HK-2 (cell line): ENCODE measurements at regions not wholly inside any gene's neighbourhood (a gene's known extent, or its start where the extent isn't known, plus 50 kb on each side); places are given as distances from the start of the nearest gene placed in this dataset.

ENCODE experiments used
- DNase-seq: peaks from one replicate; pipeline ENCODE4 v3.0.0-alpha.2; 2018; ENCODE audit not compliant: unreplicated experiment

DNA sequence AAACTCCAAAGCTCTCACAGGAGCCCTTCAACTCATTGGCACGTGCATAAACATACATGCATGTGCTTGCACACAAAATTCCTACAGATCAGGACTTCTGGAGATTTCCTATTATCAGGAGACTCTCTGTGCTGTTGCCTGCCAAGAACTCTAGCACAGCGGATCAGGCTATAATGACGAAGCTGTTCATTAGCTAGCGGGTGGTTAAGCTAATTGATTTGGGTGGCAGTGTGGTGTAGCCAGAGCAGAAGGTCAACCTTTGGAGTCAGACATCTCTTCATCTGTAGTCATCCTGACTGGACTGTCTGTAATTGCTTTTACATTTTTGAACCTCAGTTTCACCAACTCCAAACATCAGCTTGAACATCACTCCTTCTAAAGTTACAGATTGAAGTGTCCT, 69.0 kb downstream of the KIF2B start:
- no peak for DNase-seq

DNA sequence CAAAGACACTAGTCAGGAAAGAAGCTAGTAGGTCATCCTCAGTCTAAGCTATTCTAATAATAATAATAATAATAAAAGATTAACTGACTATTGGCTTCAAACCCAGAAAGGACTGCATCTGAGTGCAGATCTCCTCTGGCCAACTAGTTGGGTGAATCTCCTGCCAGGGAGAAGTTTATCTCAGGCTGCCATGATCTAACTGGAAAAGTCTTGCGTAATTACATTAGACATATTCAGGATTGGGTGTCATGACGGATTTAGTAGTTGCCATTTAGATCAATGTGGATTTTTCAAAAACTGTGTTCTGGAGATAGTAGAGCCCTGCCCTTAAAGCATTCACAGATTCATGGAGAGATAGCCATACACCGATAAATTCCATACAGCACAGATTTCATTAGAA, 69.5 kb downstream of the KIF2B start:
- DNase-seq: no peak

DNA sequence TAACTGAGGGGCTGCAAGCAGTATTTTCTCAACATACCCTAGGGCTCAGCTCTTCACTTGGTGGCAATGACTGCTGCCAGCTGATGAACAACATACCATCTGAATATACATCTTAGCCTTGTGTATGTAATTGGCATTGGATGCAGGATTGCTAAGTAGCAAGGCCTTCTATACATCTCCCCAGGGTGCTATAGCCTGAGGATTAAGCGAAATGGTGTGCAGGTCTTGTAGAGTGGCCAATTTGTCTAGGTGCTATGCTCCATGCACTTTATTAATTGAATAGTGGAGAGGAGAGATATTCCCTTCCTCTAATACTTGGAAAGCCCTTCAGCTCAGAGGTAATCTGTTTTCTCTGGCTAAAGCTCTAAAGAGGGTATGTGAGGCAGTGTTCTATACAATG, 71.9 kb downstream of the KIF2B start:
- no peak for DNase-seq

DNA sequence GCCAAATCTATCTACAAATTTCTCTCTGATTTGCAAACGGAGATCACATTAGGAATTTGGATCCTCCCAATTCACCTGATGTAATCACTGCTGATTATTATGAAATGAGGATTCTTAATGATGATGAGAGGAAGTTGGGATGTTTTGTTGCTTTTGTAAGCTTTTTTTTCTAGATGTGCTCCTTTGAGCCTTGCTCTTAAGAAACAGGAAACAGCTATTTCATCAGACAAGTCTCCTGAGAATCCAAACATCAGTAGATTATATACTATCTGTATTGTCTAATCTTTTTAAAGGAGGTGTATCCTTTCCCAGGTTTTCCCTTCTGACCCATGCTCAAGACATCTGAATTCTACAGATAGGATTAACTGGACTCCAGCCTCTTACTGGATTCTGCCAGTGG, 73.3 kb downstream of the KIF2B start:
- DNase-seq: no peak

DNA sequence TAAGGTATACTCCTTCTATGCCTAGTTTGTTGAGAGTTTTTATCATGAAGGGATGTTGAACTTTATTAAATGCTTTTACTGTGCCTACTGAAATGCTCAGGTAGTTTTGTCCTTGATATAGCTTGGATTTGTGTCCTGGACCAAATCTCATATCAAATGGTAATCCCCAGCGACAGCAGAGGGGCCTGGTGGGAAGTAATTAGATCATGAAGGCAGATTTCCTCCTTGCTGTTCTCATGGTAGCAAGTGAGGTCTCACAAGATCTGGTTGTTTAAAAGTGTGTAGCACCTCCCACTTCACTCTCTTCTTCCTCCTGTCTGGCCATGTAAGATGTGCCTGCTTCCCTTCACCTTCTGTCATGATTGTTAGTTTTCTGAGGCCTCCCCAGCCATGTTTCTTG, 78.2 kb downstream of the KIF2B start:
- no peak for DNase-seq

DNA sequence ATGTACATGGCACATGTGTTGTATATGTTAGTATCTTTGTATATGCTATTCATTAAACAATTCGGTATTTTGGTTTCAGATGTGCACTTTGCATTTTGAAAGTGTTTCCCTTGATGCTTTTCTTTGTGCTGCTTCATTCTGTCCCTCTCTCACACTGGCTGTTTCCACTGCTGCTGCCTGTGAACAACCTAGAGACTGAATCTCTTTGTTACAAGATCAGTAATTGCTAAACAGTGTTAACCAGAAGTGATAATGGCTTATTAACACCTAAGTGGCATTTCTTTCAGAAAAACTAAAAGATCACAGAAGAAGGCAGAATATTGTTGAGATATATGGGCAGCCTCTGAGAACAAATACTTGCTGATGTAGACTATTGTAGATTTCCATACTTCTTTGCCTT, 84.7 kb downstream of the KIF2B start:
- no peak for DNase-seq

DNA sequence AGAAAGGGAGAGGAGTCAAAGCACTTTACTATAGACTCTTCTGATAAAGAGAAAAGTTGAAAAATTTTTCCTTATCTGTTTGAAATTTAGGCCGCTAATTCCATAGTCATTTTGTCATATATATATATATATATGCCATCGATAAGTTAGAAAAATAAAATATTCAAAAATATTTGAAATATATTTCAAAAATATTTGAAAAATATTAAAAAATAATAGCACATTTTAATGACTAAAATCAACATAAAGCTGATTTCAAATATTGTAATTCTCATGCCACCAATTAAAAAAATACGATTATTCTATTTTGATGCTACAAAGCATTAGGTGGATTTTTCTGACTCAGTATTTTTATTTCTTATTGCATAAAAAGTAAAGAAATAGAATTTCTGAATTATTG, 87.1 kb downstream of the KIF2B start:
- DNase-seq: no peak

DNA sequence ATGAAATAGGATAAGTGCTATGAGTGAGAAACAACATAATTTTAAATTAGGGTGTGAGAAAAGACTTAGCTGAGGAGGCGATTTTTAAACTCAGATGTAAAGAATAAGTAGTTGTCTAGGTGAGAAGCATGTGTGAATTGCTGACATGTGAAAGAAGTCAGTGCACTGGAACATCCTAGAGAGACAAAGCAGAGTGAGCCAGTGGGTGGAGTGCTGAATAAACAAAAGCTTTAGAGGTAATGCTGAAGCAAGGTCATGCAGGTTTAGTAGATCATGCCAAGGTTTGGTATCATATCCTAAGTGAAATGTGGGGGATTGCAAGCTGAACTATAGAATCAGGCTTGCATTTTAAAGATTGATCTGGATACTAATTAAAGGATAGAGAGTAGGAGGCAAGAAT, 89.4 kb downstream of the KIF2B start:
- no peak for DNase-seq

DNA sequence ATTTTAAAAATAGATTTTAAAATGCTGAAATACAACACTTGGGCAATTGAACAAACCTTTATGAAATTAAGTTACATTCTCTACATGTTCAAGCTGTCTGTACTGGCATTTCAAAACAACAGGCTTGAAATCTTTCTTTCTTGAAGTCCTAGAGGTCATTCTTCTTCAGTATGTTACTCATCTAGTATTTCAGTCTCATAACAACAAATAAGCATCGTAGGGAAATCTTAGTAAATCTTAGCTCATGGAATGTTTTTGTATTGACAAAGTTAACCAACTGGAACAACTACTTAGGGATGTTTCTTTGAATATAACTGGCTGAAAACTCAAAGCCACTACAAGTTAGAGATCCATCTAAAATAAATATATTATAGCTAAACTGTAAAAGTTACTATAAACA, 96.6 kb downstream of the KIF2B start:
- no peak for DNase-seq

DNA sequence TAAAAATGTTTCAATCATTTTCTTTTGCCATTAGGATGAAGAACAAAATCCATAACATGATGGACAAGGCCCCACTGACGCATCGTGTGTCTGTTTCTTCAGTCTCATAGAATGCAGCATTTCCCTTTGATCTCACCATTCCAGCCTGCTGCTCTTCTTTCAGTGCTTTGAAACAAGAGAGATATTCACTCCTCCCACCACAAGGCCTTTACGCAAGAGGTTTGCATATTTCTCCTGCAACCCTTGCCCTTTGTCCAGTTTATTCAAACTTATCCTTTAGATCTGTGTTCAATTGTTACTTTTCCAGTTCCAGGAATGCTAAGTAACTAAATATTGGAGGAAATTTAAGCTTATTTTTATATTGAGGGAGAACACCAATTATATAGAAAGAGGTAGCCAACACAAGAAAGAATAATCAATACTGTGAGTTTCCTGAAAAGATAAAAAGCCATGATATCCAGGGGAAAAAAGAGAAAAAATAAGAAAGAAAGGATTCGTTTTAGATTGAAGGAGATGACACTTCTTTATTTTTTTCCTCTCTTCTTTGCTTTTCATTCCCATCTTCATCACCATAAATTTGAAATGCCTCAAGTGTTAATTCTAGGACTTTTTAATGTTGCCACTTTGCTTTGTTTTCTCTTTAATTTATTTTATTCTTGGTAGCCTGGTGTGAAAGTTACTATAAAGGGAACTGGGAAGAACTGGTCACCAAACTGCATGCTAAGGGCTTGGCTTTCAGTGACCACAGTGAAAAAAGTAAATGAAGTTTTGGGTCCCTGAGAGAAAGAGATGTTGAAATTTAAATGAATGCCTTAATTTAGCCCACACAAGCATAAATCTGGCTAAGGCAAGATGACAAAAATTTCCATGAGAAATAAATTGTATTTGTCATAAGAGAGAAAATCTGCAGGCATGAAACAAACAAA, 102.1 kb downstream of the KIF2B start:
- DNase-seq: no peak

DNA sequence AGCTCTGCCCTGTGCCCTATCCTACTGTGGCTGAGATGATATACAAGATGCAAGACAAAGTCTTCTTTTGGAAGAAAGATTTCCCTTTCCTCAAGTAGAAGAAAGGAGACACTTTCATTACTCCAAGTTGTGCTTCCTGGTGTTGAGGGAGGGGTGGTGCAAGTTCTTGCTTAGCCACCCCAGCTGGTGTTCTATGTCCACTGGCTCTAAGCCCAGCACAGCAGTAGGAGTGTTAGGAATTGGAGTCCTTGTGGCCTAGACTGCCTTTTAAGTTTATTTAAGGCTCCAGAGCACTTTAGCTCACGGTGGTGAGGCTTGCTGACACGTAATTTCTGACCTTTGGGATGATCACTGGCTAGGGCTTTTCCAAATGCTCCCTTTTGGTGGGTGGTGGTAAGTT, 109.7 kb downstream of the KIF2B start:
- no peak for DNase-seq

DNA sequence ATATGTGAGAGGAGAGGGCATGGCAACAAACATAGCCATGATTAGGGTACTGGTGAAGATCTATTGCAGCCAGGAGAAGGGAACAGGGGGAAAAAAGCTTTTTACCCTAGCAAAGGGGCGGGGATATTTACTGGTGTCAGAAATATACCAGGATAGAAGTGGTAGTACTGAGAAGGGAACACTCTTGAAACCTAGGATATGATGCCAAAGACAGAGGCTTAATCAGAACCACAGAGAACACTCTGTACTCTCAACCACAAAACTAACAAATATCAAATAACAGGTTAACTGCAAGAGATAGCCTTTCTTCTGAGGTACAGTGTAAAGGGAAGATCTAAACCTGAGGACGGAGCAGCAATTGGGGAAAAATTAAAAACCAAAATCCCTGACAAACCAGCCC, 112.2 kb downstream of the KIF2B start:
- DNase-seq: no peak

DNA sequence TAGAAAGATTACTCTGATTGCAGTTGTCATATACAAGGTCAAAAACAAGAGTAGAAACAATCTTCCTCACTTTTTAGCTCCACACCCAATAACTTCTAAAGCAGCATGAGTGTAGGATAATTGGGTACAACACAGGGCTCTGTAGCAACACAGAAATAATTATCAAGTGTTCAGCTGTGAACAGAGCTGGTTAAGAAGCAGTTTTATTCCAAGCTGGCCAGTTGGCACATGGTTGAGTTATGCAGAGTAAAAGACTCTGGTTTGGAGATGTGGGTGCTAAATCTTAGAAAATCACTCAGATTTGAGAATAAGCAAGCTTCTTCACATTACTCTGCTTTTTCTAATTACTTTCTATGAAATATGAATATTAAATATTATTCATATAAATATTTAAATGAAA, 118.5 kb downstream of the KIF2B start:
- DNase-seq: no peak

DNA sequence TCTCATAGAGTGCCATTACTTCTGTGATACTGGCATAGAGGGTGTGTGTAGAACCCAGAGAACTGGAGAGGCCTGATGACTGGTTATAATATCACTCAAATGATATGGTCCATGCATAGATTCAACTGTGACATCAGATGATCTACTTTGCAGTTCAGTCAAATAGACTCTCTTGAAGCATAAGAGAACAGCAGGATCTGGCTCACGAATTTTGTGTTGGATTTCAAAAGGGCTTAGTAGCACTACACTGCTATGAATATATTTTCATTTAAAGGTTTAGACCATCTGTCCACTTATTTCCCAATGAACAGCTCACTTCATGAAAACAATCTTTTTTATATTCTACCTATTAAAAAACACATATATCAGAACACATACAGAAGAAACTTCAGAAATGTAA, 119.7 kb downstream of the KIF2B start:
- DNase-seq: no peak

DNA sequence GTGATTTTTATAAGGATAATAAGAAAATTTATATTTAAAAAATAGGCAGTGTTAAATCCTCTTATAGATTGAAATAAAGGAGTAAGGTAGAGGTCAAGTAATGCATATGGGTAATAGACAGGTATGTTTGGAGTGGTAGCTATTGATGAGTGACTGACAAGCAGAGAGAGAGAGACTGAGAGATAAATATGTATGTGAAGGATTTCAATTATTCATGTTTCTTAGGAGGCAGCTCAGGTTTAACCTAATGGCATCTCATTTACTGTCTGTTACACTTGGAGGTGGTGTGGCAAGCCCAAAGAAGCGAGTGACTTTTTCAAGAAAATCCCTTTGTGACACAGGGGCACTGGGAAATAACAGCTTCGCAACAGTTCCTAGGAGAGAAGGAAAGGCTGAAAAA, 120.2 kb downstream of the KIF2B start:
- no peak for DNase-seq

DNA sequence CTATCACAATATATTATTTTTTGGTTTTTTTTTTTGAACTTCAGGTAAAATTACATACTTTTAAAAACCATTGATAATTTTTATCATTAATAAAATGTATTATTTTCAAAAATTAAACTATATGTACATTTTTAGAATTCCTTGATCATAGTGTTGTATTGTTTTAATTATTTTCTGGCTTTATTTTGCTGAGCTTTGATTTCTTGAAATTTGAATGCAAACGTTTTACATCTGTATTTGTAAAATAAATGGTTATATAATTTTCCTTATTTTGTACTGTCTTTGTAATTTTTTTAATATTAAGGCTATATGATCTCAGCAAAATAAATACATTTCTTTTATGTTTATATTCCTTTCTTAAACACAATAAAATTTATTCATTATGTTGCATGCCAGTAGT, 125.6 kb downstream of the KIF2B start:
- DNase-seq: no peak

DNA sequence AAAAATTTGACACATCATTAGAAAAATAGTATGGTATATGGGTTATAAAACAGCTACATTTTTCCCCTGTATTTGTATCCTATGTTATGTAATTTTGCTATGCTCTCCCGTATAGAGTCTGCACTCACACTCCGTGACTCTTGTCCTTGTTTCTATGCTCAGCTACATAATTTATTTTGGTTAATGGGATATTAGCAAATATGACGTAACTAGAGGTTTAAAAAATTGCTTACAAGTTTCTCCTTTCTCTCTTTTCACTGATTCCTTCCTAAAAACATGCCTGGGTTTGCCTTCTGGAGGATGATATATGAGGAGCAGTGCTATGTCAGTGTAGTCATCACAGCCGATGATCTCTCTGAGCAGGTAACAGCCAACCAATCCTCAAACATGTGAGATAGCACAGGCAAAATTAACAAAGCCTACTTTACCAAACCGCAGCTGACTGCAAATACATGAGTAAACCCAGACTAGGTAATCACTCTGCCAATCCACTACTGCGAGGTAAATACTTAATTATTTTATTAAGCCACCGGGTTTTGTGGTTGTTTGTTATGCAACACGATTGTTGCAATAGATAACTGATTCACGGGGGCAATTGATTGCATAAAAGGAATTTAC, 126.9 kb downstream of the KIF2B start:
- DNase-seq: no peak

DNA sequence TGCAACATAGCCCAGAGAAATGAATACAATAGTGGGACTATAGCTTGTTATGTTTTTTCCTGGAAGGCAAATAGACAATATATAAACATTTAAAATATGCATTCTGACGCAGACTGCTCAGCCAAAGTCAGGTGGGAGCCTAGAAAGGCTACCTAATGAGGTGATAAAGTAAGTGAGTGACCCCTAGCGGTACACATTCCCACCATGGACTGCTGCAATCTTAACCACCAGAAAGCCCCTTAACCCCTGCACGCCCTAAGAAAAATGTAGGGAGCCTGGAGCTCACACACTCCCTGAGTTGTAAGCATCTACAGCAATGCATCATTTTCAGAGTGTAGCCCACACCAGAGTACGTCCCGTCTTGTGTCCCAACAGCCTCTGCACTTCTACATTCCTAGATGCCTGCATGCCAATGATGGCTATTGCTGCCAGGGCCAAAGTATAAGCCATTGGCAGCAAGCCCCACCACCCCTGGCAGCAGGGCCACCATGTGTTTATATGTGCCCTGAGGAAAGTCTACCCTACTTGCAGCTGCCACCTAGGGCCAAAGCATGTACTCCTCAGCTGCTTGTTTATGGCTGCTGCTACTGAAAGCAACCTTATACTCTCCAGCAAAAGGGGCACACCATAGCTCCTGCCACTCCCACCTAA, 127.6 kb downstream of the KIF2B start:
- DNase-seq: no peak

DNA sequence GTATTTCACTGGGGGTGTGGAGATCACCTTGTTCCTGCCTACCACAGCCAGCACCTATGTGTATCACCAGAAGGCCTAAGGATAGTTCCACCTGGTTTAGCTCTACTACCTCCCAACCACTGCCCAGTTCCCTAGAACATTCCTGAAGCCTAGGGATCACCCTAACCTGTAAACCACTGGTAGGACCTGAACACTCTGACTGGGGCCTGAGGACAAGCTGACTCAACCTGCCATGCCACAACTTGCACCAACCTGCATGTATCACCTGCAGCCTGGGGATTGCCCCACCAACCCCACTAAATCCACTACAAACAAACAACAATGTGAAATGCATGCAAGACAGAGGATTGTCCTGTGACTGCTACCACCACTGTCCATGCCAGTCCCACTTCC, 128.1 kb downstream of the KIF2B start:
- no peak for DNase-seq

DNA sequence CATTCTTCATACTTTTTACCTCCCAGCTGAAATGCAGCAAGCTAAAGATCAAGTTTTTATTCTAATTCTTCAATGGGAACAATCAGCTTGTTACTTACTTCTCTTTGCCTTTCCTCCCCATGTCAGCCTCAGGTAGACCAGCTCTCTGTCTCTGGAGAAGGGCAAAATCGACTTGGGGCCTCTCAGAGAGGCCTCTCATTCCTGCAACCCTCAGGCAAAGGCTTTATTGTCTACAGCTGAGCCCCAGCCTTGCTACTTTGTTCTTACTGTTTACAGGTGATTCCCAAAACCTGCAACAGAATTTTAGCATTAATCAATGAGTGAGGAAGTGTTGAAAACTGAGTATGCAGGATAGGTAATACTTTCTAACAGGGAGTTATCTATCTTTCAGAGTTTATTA, 148.6 kb downstream of the KIF2B start:
- DNase-seq: no peak

DNA sequence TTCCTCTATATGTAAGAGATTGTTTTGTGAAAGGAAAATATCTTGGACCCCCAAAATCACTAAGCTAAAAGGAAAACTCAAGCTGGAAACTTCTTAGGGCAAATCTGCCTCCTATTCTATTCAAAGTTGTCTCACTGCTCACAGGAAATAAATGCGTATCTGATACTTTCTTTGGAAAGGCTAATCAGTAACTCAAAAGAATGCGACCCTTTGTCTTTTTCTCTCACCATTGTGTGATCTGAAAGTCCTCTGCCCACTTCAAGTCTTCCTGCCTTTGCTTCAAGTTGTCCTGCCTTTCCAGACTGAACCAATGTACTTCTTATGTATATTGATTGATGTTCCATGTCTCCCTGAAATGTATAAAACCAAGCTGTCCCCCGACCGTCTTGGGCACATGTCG, 157.3 kb downstream of the KIF2B start:
- no peak for DNase-seq

DNA sequence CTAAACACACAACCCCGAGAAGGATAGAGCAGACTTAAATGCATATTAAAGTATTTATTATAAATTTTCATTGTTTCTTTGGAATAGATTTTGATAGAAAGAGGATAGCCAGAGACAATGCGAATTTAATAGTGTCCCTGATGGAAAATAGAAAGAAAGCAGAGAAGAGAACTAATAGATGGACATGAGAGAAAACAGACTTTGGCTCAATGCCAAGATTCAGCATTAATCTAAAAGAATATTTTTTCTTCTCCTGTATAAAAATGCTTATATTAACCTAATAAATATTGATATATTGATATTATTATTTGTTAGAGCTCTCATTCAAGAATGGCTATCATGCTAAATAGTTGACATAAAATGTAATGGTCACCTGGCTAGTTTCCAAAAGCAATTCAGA, 173.4 kb downstream of the KIF2B start:
- no peak for DNase-seq

DNA sequence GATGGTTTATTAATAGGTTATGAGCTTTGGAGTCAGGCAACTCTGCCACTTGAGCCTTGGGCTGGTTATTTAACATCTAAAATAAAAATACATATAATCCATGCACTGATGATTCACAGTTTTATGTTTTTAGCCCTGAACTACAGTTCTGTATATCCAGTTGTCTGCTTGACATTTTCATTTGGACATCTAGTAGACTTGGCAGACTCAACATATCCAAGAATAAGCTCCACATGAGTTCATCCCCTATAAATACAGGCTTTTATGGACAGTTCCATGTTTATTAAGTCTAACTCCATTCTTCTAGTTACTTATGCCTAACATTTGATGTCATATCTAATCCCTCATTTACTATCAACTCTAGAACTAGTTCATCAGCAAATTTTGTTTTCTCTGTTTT, 174.2 kb downstream of the KIF2B start:
- no peak for DNase-seq
